B cell (primary cell): ENCODE measurements at regions not wholly inside any gene's neighbourhood (a gene's known extent, or its start where the extent isn't known, plus 50 kb on each side); places are given as distances from the start of the nearest gene placed in this dataset.

Source experiments
- ATAC-seq: fragments of 200-7000 bp; cut with Tn5 transposase; one replicate; pipeline ENCODE4 v1.10.0; 2021; ENCODE audit warnings: low read depth, mild to moderate bottlenecking, moderate number of reproducible peaks, moderate library complexity
- CTCF ChIA-PET: fragments of 350-600 bp; sonication (Branson Sonifier 250); formaldehyde crosslinking; loops from one replicate; lab custom pipeline; 2021; ENCODE audit warnings: antibody characterized with exemption, inconsistent platforms; lab: Charles Lee
- POLR2A ChIA-PET: fragments of 350-600 bp; sonication (Branson Sonifier 250); formaldehyde crosslinking; loops from one replicate; lab custom pipeline; 2021; ENCODE audit warnings: antibody characterized with exemption; lab: Charles Lee
- DNase-seq: peaks from one replicate; pipeline ENCODE4 v3.0.0; 2013
- H2AFZ ChIP-seq: 2 replicates; pipeline ENCODE4 v1.6.1; 2012; ENCODE audit warnings: mild to moderate bottlenecking, low read depth, low read length; ENCODE audit not compliant: insufficient read depth, poor library complexity, severe bottlenecking
- H3K27ac ChIP-seq, 2 donors: 1 replicate in 1 of 2; 2 replicates in 1 of 2; pipeline ENCODE4 v1.5.1; 2012 to 2013; ENCODE audit warnings: low read length in 2 of 2, mild to moderate bottlenecking in 2 of 2, moderate library complexity in 1 of 2
- H3K27me3 ChIP-seq, 4 experiments: fragments of 200-600 bp in 1 of 4; sonication (generic) in 1 of 4; replicated peaks in 1 of 4; 1 replicate in 2 of 4; 2 replicates in 2 of 4; pipeline versions ENCODE4 v1.6.1 to v1.7.0; 2013 to 2016; ENCODE audit warnings: low read length in 3 of 4, mild to moderate bottlenecking in 2 of 4, mixed read lengths in 1 of 4, moderate library complexity in 1 of 4; ENCODE audit not compliant: insufficient read depth in 4 of 4, control insufficient read depth in 3 of 4; ENCODE audit errors: control extremely low read depth in 1 of 4
- H3K36me3 ChIP-seq, 2 experiments: replicated peaks in 1 of 2; 1 replicate in 1 of 2; 2 replicates in 1 of 2; pipeline versions ENCODE4 v1.6.1 to v1.7.1; 2013; ENCODE audit warnings: low read length in 1 of 2; ENCODE audit not compliant: insufficient read depth in 2 of 2, control insufficient read depth in 1 of 2; ENCODE audit errors: control extremely low read depth in 1 of 2, extremely low read depth in 1 of 2
- H3K4me1 ChIP-seq, 2 donors: fragments of 200-600 bp in 1 of 2; sonication (generic) in 1 of 2; 1 replicate in 1 of 2; 2 replicates in 1 of 2; pipeline versions ENCODE4 v1.5.1 to v1.6.1; 2013 to 2017; ENCODE audit warnings: low read length in 2 of 2; ENCODE audit not compliant: control insufficient read depth in 2 of 2, insufficient read depth in 2 of 2
- H3K4me2 ChIP-seq: replicated peaks from 2 replicates; pipeline ENCODE3; 2012; ENCODE audit warnings: mild to moderate bottlenecking, low read depth, low read length; ENCODE audit not compliant: poor library complexity, severe bottlenecking
- H3K4me3 ChIP-seq, 5 experiments: fragments of 200-600 bp in 1 of 5; sonication (generic) in 1 of 5; 1 replicate in 3 of 5; 2 replicates in 2 of 5; pipeline versions ENCODE4 v1.5.1 to v1.7.0; 2011 to 2016; ENCODE audit warnings: low read length in 4 of 5, mild to moderate bottlenecking in 4 of 5, low read depth in 2 of 5, control low read depth in 1 of 5, moderate library complexity in 1 of 5; ENCODE audit not compliant: insufficient read depth in 1 of 5; ENCODE audit errors: control extremely low read depth in 1 of 5, extremely low read depth in 1 of 5
- H3K79me2 ChIP-seq: fragments of 200-600 bp; sonication (generic); one replicate; pipeline ENCODE4 v1.6.0; 2016; ENCODE audit warnings: low read length; ENCODE audit not compliant: control insufficient read depth, insufficient read depth
- H3K9ac ChIP-seq: fragments of 200-600 bp; sonication (generic); 2 replicates; pipeline ENCODE4 v1.6.1; 2017; ENCODE audit warnings: mild to moderate bottlenecking, low read length, moderate library complexity
- H3K9me3 ChIP-seq, 3 donors: one replicate each; pipeline versions ENCODE4 v1.6.1 to v1.7.1; 2013; ENCODE audit warnings: low read length in 2 of 3; ENCODE audit not compliant: control insufficient read depth in 2 of 3, insufficient read depth in 1 of 3; ENCODE audit errors: control extremely low read depth in 1 of 3
- H4K20me1 ChIP-seq: 2 replicates; pipeline ENCODE4 v1.6.0; 2012; ENCODE audit warnings: mild to moderate bottlenecking, low read length; ENCODE audit not compliant: insufficient read depth, control insufficient read depth, poor library complexity, severe bottlenecking
- H3K27ac Mint-ChIP-seq: one replicate; pipeline ENCODE4 v1.8.0; 2021; ENCODE audit warnings: mixed read lengths
- H3K27me3 Mint-ChIP-seq: one replicate; pipeline ENCODE4 v1.8.0; 2021; ENCODE audit warnings: mixed read lengths
- H3K4me1 Mint-ChIP-seq: one replicate; pipeline ENCODE4 v1.8.0; 2021; ENCODE audit warnings: mixed read lengths
- H3K4me3 Mint-ChIP-seq: one replicate; pipeline ENCODE4 v1.8.0; 2021; ENCODE audit warnings: mixed read lengths
- H3K9me3 Mint-ChIP-seq: one replicate; pipeline ENCODE4 v1.8.0; 2022; ENCODE audit warnings: mixed read lengths; ENCODE audit not compliant: insufficient read depth
- CTCF ChIP-seq: fragments of 200-600 bp; IDR thresholded peaks from one replicate; pipeline ENCODE4 v1.8.0; 2022; ENCODE audit warnings: antibody characterized with exemption, mild to moderate bottlenecking
- EZH2 ChIP-seq: IDR thresholded peaks from 2 replicates; pipeline ENCODE4 v1.6.1; 2012; ENCODE audit warnings: borderline replicate concordance, low read depth, mild to moderate bottlenecking, moderate library complexity, low read length; ENCODE audit not compliant: insufficient read depth, poor library complexity, severe bottlenecking
- WGBS: methylation state at CpG from one replicate; pipeline ENCODE4 v1.1.5; 2013; ENCODE audit warnings: missing lambda C conversion rate; ENCODE audit not compliant: insufficient coverage; 5-methylcytosine and 5-hydroxymethylcytosine counted together
- intact Hi-C: fragments of 100-400 bp; cut with micrococcal nuclease; formaldehyde crosslinking; loops from one replicate; pipeline ENCODE4 v1.10.0; 2022

GRCh38 chr20:20797521-20798310 lies 85.3 kb upstream of the RALGAPA2 start:
- Histone ChIP-seq H3K9me3 (no peaks in the 10 kb centered on the region), H3K4me2 (no peak overlapping the region), H3K27ac (no peak overlapping the region), H3K9ac (no peak overlapping the region), H3K36me3 (no peaks in the 10 kb centered on the region), H3K4me1 (no peaks in the 10 kb centered on the region), H3K27me3 (no peaks in the 10 kb centered on the region), H3K79me2 (no peaks in the 10 kb centered on the region), H4K20me1 (no peaks in the 10 kb centered on the region), H2AFZ (no peak overlapping the region), H3K4me3 (no peak overlapping the region)
- TF ChIP-seq EZH2 (no peak), CTCF (no peak)
- Mint-ChIP-seq H3K4me1 (no peaks in the 10 kb centered on the region), H3K4me3 (no peak overlapping the region), H3K27me3 (peaks cover 10% of the 10 kb centered on the region), H3K27ac (no peak overlapping the region), H3K9me3 (no peaks in the 10 kb centered on the region)
- ChIA-PET CTCF (no interaction called here), POLR2A (no interaction called here)
- intact Hi-C loops = no loop called here
- 98% methylated on average over 9 of the region's 14 CpGs for WGBS
- DNase-seq (no peak), ATAC-seq (no peak)

GRCh38 chr20:20796766-20797440 lies 84.5 kb upstream of the RALGAPA2 start:
- H2AFZ ChIP-seq = no peak overlapping the region
- peaks cover 0 to 2% (median 0%) of the 10 kb centered on the region in 4 experiments for H3K27me3 ChIP-seq
- H3K27ac Mint-ChIP-seq = no peak overlapping the region
- ChIA-PET CTCF (no interaction called here), POLR2A (no interaction called here)
- no peaks in the 10 kb centered on the region for H4K20me1 ChIP-seq
- no peak overlapping the region for H3K27ac ChIP-seq
- no peak overlapping the region for H3K9ac ChIP-seq
- TF ChIP-seq CTCF (no peak), EZH2 (no peak)
- H3K9me3 Mint-ChIP-seq = no peaks in the 10 kb centered on the region
- peaks cover 8% of the 10 kb centered on the region for H3K27me3 Mint-ChIP-seq
- no peaks in the 10 kb centered on the region for H3K4me1 ChIP-seq
- H3K4me2 ChIP-seq = no peak overlapping the region
- no peaks in the 10 kb centered on the region for H3K4me1 Mint-ChIP-seq
- H3K9me3 ChIP-seq = no peaks in the 10 kb centered on the region
- H3K4me3 ChIP-seq = no peak overlapping the region
- no peaks in the 10 kb centered on the region for H3K36me3 ChIP-seq
- no peak for DNase-seq
- ATAC-seq = no peak
- H3K4me3 Mint-ChIP-seq = no peak overlapping the region
- WGBS = 91% methylated on average over 16 of the region's 18 CpGs
- H3K79me2 ChIP-seq = no peaks in the 10 kb centered on the region
- intact Hi-C loops = no loop called here
